ENCODE measurements at regions not wholly inside any gene's neighbourhood (a gene's known extent, or its start where the extent isn't known, plus 50 kb on each side); places are given as distances from the start of the nearest gene placed in this dataset.

DNA sequence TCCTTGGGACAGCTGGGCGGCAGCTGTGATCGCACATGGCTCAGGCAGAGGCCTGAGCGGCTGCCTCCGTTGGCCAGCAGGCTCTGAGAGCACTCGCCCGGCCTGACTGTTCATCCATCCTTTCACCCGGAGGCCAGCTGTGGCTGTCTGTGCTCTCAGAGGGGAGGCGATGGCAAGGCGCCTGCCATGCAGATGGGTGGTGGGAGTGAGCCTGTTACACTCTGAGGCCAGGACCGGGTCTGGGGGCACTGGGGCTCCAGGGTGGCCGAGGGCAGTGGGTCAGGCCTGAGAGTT lies 292.3 kb downstream of the TMEM121 start:
- DNase-seq (ENCODE audit: insufficient read length, low spot score) (no peak), FAIRE-seq (no peak)
- TF ChIP-seq, protein P1, sequence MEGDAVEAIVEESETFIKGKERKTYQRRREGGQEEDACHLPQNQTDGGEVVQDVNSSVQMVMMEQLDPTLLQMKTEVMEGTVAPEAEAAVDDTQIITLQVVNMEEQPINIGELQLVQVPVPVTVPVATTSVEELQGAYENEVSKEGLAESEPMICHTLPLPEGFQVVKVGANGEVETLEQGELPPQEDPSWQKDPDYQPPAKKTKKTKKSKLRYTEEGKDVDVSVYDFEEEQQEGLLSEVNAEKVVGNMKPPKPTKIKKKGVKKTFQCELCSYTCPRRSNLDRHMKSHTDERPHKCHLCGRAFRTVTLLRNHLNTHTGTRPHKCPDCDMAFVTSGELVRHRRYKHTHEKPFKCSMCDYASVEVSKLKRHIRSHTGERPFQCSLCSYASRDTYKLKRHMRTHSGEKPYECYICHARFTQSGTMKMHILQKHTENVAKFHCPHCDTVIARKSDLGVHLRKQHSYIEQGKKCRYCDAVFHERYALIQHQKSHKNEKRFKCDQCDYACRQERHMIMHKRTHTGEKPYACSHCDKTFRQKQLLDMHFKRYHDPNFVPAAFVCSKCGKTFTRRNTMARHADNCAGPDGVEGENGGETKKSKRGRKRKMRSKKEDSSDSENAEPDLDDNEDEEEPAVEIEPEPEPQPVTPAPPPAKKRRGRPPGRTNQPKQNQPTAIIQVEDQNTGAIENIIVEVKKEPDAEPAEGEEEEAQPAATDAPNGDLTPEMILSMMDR (IDR thresholded peaks at IDR 0.05; ENCODE audit: insufficient read depth, missing control alignments): no peak

DNA sequence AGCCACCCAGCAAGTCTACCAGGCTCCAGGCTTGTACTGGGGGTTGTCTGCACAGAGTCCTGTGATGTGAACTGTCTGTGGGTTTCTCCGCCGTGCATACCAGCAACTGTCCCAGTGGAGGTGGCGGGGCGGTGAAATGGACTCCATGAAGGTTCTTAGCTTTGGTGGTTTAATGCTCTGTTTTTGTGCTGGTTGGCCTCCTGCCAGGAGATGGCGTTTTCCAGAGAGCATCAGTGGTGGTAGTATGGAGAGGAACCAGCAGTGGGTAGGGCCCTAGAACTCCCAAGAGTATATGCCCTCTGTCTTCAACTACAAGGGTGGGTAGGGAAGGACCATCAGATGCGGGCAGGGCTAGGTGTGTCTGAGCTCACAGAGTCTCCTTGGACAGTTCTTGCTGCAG lies 303.8 kb downstream of the TMEM121 start:
- FAIRE-seq (no peak), DNase-seq (ENCODE audit: insufficient read length, low spot score) (no peak)
- TF ChIP-seq, protein P1 (IDR thresholded peaks at IDR 0.05; ENCODE audit: insufficient read depth, missing control alignments): no peak

DNA sequence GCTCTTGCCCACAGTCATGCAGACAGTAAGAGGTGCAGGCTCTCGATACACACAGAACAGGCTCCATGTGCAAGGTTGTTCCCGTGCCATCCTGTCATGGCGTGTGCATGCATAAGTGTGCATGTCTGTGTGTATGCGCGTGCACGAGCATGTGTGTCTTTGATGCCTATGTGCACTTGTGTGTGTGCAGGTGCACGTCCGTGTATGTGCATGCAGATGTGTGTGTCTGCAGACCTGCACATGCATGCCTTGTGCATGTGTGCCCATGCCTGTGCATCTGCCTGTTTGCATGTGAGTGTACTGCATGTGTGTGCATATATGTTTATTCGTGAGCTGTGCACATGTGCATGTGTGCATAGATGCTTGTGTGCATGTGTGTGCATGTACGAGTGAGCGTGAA lies 309.8 kb downstream of the TMEM121 start:
- FAIRE-seq (no peak), DNase-seq (ENCODE audit: insufficient read length, low spot score) (no peak)
- TF ChIP-seq, protein P1 (IDR thresholded peaks at IDR 0.05; ENCODE audit: insufficient read depth, missing control alignments): no peak

DNA sequence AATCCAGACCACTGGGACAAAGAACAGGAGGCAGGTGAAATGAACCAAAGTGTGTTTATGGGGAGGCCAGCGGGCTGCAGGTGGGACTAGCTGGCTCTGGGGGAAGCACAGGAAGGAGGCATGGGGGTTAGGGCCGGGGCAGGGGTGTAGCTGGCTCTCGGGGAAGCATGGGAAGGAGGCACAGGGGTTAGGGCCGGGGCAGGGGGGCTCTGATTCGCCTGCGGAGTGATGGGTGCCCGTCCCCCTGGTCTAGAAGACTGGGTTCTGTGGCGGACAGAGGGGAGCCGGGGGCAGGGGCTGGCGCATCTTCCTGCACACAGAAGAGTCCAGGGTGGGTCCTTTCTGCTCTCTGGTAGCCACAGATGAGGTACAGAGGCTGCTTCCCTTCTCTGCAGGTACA lies 310.3 kb downstream of the TMEM121 start:
- TF ChIP-seq, protein P1 (IDR thresholded peaks at IDR 0.05; ENCODE audit: insufficient read depth, missing control alignments): no peak
- FAIRE-seq (no peak), DNase-seq (ENCODE audit: insufficient read length, low spot score) (no peak)

DNA sequence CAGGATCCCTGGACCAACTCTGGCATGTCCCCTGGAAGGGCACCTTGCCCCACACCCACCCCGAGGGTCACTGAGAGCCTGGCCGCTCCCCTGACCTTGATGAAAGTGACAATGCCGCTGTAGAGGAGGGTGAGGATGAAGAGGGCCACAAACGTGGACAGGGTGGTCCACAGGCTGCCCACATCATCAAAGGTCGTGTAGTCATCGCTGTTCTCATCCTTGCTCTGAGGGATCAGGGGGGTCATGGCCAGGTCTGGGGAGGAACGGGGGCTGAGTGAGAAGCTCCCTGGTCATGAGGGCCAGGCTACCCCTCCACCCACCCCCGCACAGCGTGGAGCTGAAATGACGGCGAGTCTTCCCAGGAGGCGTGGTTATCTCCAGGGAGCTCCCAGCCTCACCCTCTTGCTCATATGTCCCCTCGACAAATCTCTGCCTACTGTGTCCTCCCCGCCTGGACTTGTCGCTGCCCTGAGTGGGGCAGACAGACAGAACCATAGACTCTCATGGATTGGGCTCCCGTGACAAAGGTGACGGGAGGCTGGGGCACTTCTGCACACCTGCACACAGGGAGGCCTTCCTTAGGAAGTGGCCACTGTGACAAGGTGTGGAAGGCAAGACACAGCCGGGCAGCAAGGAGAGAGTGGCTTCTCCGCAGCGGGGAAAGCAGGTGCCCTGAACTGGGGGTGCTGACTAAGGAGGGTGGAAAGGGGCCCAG lies 311.1 kb downstream of the TMEM121 start:
- FAIRE-seq (no peak), DNase-seq (ENCODE audit: insufficient read length, low spot score) (no peak)
- TF ChIP-seq, protein P1 (IDR thresholded peaks at IDR 0.05; ENCODE audit: insufficient read depth, missing control alignments): no peak

DNA sequence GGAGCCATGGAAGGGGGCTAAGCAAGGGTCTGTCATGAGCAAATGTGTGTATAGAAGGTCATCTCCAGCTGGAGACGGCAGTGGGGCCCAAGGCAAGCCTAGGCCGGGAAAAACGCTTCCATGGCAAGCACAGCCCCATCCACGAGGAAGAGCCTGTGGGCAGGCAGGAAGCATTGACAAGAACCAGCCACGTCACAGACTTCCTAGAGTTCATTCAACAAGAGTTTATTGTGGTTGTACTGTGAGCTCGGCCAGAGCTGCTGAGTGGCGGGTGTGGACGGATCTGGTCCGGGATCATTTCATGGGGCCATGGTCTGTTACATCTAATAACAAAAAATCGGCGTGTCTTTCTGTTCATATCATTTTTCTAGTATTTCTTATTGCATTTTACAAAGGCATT lies 311.7 kb downstream of the TMEM121 start:
- no peak for FAIRE-seq
- DNase-seq (ENCODE audit: insufficient read length, low spot score): no peak
- TF ChIP-seq, protein P1 (IDR thresholded peaks at IDR 0.05; ENCODE audit: insufficient read depth, missing control alignments): no peak

DNA sequence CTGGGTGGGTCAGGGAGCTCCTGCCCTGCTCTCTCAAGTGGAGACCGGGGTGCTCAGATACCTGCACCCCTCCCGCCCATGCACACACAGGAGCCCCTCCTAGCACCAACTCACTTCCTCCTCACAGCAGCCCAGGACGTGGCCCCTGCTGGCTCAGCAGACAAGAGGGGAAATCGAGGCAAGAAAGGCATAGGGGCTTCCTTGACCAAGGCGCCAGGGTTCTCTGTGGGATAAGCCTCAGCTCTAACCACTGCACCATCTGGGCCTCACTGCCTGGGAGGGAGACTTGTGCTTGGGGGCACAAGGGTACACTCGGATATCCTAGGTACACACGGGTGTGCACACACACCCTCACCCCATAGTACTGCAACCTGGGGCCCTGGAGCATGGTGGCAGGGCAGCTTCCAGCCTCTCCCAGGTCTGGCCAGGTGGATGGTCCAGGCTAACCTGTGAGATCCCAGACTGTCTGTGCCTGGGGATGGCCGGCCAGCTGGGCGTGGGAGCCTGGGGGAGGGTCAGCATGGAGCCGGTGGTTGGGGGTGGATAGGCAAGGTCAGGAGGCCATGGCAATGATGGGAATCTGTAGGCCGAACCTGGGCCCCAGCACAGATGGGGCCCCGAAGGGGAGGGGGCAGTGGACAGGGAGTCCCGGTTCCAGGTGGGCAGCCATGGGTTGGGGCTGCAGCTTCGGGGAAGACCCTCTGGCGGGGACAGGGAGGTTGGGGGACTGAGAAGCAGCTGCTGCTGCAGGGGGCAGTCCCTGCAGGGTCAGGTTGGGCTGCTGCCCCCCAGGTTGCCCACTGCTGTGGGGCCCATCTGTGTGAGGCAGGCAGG lies 312.4 kb downstream of the TMEM121 start:
- no peak for DNase-seq (ENCODE audit: insufficient read length, low spot score)
- TF ChIP-seq, protein P1 (IDR thresholded peaks at IDR 0.05; ENCODE audit: insufficient read depth, missing control alignments): no peak
- no peak for FAIRE-seq
